ENCODE measurements at regions not wholly inside any gene's neighbourhood (a gene's known extent, or its start where the extent isn't known, plus 50 kb on each side); places are given as distances from the start of the nearest gene placed in this dataset.
"Not testable (repeated sequence)": the region's sequence is repeated elsewhere in the genome, so short reads cannot be mapped to it uniquely, and the experiment has no call there.

DNA sequence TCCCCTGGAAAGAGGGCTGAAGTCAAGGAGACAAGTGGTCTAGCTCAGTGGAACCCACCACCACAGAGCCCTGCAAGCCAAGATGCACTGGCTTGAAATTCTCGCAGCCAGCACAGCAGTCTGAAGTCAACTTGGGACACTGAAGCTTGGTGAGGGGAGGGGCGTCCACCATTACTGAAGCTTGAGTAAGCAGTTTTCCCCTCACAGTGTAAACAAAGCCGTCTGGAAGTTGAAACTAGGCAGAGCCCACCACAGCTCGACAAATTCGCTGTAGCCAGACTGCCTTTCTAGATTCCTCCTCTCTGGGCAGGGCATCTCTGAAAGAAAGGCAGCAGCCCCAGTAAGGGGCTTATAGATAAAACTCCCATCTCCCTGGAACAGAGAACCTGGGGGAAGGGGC is 87.3 kb upstream of the KITLG start:
- DNase-seq = not testable (repeated sequence)

GRCh38 chr12:88665071-88665470 is 84.8 kb upstream of the KITLG start:
- DNase-seq = no peak

DNA sequence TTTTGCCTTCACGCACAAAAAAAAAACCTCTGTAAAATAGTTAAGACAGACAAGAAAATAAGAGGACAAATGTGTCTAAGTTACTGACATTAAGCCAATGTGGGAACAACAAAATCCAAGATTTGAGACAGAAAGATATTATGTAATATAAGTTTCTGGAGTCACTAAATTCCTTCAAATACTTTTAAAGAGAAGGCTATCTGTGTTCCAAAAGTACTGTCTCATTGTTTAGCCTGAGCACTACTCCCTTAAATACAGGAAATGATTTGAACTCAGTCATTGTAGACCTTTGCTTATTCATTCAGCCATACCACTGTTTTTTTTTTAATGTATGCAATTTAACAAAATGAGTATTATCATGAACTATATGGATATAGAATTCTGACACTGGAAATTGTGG is 82.7 kb upstream of the KITLG start:
- no peak for DNase-seq

- DNase-seq = no peak
Observed at GRCh38 chr12:88662093-88662492, 81.8 kb upstream of the KITLG start.

DNA sequence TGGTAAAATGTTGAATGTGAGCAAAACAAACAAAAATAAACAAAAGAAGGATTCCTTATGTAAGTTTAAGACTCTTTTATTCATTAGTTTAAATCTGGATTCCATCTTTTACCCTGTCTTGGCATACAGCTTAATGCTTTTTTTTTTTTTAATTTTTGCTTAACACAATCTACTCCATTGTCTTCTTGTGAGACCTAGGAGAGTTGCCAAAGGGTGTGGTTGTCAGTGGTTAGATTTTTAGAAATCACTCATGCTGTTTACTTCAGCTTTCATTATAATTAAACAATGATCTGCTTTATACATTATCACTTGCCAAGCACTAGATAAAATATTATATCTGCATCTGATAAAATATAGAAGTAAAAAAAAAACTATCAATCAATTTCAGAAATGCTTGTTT is 77.7 kb upstream of the KITLG start:
- no peak for DNase-seq

GRCh38 chr12:88650715-88651114 is 70.4 kb upstream of the KITLG start:
- DNase-seq = no peak

GRCh38 chr12:88648625-88649024 is 68.4 kb upstream of the KITLG start:
- no peak for DNase-seq

DNA sequence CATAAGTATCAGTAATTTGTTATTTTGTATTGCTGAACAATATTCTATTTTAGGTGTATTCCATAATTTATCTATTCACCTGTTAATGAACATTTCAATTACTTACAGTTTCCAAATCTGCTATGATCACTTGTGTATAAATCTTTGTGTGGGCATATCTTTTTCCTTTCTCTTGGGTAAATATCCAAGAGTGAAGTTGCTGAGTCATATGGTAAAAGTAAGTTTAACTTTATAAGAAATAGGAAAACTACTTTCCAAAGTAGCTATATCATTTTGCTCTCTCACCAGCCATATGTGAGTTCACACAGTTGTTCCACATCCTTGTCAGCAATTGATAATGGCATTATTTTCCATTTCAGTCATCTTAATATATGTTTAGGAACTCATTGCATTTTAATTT is 66.6 kb upstream of the KITLG start:
- no peak for DNase-seq

DNA sequence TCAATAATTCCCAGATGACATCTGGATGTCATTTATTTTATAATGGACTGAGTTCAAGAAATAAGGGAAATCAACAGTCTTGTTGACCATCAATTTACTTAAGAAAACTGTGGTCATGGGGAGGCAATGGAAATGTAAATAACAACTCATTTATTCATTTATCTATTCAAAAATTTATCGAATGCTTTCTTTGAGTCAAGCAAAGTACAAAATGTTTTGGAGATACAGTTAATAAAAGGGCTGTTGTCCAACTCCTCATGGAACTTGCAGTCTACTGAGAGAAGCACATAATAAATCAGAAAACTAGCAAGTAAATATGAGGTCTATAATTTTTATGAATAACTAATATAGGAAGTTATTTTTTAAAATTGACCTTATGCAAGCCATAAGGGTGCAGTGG is 65.5 kb upstream of the KITLG start:
- DNase-seq = no peak

- no peak for DNase-seq
Observed at GRCh38 chr12:88644946-88645702, 64.9 kb upstream of the KITLG start.

DNA sequence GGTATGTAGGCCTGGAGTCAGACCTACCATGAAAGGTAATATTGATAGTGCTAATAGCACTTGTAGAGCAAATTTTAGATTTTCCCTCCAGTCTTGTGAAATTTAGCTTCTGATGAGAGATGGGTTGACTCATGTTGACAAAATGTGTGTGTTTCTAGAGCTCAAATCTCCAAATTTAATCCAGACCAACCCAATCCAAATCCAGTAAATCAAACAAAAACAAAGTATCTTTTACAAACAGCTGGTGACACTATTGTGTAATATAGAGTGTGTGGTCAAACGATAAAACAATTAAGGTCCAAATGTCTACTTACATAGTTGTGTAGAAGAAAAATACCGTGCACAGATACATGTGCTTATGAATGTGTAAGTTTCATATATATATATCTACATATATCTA is 63.4 kb upstream of the KITLG start:
- DNase-seq = no peak

DNA sequence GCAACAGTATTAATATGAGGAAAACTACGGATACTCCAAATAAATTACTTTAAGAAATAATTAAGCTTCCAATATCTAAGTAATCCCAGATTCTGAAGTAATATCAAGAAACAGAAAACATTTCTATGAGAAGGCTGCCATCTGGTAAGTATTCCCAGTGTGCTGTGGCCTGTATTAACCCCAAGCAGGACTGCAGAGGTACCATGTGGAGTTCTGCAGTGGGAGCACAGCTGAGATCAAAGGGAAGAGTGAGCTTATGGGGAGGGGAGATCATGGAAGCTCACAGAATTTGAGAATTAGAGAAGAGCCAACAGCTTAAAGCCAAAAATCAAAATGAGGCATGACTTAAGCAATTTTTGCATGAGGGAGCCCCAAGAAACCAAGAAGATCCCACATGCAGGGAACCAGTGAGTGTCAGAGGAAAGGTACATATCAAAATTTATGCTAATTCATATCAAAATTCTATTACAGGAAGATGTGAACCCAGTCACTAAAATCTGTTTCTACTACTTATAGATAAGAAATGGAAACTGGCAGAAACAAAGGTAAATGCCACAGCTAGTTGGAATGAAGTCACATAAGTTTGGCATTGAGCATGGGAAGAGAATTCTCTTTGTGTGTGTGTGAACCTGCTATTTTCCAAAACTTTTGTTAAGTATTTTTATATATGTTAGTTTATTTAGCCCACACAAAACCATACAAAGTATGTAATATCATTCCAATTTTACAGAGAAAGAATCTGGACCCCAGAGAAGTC is 62.6 kb upstream of the KITLG start:
- no peak for DNase-seq

- peak; percentile 3 for DNase-seq
Observed at GRCh38 chr12:88638966-88639760, 58.9 kb upstream of the KITLG start.

DNA sequence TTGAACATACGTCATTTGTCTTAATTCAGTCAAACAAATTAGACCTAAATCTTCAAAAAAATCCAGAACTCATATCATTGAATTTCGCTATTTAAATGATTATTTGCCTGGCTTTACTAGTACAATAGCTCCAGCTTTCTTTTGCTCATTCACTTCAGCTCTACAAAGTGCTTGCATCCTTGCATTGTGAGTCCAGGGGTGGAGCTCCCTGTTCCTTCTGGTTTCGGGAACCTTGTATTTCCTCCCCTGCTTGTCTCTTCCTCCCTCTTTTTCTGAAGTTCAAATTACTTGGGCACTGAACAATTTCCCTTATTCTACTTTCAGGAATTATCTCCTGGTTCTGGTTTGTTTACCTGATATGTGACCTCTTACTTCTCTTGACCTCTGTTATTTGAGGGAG is 58.1 kb upstream of the KITLG start:
- DNase-seq = no peak

- DNase-seq = no peak
Observed at GRCh38 chr12:88634008-88634407, 53.7 kb upstream of the KITLG start.

DNA sequence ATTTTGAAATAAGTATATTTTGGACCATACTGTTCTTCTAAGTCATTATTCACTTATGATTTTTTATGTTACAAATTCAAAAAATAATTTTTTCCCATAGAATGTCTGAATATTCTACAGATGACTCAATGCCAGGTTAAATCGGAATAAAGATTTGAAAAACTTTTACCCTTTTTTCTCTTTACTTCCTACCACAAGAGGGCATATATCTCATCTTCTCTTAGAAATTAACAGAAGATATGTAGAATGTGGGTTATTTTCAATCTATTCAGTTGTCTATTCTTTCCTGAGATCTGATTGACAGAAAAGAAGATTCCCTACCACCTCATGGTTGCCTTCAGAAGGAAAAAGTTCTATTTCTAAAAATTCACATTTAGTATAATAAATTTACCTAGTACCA is 53.0 kb upstream of the KITLG start:
- DNase-seq = no peak

DNA sequence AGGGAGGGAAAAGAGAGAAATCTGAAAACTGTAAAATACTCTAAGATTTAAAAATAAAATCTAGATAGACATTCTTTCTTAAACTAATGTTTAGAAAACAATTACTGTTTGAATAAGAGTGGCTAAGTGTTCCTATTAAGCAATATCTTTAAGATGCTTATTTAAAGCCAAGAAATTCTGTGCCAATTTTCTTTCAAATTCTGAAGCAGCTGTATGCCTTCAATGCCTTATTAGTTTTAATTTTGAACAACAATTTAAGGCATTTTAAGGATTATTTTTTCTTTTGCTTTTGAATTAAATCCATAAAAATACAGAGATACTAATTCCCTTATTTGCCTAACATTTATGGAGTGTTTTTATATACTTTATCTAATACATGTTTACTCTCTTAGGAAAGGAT is 50.3 kb upstream of the KITLG start:
- DNase-seq = no peak
